ENCODE measurements at regions not wholly inside any gene's neighbourhood (a gene's known extent, or its start where the extent isn't known, plus 50 kb on each side); places are given as distances from the start of the nearest gene placed in this dataset.
A peak's percentile ranks its signal among the peaks of the same experiment; 100 is the strongest.

DNA sequence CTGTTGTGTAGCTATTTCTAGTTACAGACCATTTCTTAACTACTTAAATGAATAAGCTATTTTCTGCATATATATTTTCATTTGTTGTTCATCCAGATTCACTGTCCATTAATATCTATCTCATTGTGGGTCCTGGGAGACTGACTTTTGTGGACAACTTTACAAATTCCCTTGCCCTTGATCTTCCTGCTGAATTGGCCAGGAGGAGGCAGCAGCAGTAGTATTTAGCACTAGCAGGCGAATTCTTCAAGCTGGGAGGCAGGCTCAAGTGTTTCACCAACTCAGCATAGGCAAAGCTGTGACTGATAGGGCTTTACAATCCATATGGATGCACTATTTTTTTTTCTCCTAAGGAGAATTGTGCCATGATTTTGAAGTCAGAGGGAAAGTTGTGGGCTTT is 461.0 kb upstream of the NRG3 start:
- TF ChIP-seq, protein P1, sequence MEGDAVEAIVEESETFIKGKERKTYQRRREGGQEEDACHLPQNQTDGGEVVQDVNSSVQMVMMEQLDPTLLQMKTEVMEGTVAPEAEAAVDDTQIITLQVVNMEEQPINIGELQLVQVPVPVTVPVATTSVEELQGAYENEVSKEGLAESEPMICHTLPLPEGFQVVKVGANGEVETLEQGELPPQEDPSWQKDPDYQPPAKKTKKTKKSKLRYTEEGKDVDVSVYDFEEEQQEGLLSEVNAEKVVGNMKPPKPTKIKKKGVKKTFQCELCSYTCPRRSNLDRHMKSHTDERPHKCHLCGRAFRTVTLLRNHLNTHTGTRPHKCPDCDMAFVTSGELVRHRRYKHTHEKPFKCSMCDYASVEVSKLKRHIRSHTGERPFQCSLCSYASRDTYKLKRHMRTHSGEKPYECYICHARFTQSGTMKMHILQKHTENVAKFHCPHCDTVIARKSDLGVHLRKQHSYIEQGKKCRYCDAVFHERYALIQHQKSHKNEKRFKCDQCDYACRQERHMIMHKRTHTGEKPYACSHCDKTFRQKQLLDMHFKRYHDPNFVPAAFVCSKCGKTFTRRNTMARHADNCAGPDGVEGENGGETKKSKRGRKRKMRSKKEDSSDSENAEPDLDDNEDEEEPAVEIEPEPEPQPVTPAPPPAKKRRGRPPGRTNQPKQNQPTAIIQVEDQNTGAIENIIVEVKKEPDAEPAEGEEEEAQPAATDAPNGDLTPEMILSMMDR (IDR thresholded peaks at IDR 0.05): peak; percentile 19; the same call in 1 of the 2 replicates
- TF ChIP-seq POLR2AphosphoS5 (IDR thresholded peaks at IDR 0.05; ENCODE audit: low read depth, low read length) (no peak), TCF7L2 (IDR thresholded peaks at IDR 0.05; ENCODE audit: low read depth, low read length) (no peak), SIN3A (IDR thresholded peaks at IDR 0.05; ENCODE audit: borderline replicate concordance, insufficient read depth, low read depth, low read length) (no peak)
- TF ChIP-seq, protein P2, sequence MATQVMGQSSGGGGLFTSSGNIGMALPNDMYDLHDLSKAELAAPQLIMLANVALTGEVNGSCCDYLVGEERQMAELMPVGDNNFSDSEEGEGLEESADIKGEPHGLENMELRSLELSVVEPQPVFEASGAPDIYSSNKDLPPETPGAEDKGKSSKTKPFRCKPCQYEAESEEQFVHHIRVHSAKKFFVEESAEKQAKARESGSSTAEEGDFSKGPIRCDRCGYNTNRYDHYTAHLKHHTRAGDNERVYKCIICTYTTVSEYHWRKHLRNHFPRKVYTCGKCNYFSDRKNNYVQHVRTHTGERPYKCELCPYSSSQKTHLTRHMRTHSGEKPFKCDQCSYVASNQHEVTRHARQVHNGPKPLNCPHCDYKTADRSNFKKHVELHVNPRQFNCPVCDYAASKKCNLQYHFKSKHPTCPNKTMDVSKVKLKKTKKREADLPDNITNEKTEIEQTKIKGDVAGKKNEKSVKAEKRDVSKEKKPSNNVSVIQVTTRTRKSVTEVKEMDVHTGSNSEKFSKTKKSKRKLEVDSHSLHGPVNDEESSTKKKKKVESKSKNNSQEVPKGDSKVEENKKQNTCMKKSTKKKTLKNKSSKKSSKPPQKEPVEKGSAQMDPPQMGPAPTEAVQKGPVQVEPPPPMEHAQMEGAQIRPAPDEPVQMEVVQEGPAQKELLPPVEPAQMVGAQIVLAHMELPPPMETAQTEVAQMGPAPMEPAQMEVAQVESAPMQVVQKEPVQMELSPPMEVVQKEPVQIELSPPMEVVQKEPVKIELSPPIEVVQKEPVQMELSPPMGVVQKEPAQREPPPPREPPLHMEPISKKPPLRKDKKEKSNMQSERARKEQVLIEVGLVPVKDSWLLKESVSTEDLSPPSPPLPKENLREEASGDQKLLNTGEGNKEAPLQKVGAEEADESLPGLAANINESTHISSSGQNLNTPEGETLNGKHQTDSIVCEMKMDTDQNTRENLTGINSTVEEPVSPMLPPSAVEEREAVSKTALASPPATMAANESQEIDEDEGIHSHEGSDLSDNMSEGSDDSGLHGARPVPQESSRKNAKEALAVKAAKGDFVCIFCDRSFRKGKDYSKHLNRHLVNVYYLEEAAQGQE (IDR thresholded peaks at IDR 0.05; ENCODE audit: insufficient read depth in 1 of 2, low read depth in 2 of 2, low read length in 1 of 2): no peak

Measured in Panc1 (cell line).